COR-L47 (cell line): ENCODE measurements at regions not wholly inside any gene's neighbourhood (a gene's known extent, or its start where the extent isn't known, plus 50 kb on each side); places are given as distances from the start of the nearest gene placed in this dataset.

Experiments
- DNase-seq: peaks from one replicate; lab custom pipeline; 2025; lab: John Stamatoyannopoulos, UW

- DNase-seq: no peak
Measured at GRCh38 chr2:217117523-217117922, 257.7 kb upstream of the TNP1 start.

- DNase-seq: no peak
Measured at GRCh38 chr2:217116610-217117009, 256.7 kb upstream of the TNP1 start.

DNA sequence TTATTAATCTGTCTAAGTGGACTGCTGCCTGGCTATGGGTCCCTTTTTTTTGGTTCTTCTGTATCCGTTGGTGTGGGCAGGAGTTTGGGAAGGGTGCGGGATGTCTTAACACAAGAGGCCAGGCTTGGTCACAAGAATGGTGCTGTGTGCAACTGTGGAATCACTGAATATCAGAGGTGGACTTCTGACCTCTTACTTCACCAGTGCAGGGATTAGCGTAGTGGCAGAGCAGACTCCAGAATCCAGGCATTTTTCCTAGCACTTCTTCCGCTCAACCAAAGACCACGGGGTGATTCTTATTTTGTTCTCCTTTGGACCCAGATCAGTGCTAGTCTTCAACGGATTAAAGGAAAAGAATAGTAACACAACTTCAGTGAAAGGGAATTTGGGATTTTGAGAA lies 254.3 kb upstream of the TNP1 start:
- no peak for DNase-seq

GRCh38 chr2:217113491-217113890 lies 253.6 kb upstream of the TNP1 start:
- no peak for DNase-seq

DNA sequence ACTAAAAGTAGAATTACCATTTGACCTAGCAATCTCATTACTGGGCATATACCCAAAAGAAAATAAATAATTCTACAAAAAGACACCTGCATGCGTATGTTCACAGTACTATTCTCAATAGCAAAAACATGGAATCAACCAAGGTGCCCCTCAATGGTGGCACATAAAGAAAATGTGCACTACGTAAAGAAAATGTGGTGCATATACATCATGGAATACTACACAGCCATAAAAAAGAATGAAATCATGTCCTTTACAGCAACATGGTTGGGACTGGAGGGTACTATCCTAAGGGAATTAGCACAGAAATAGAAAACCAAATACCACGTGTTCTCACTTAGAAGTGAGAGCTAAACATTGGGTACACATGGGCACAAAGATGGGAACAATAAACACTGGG lies 250.7 kb upstream of the TNP1 start:
- DNase-seq: no peak

GRCh38 chr2:217108575-217109027 lies 248.7 kb upstream of the TNP1 start:
- DNase-seq: no peak

DNA sequence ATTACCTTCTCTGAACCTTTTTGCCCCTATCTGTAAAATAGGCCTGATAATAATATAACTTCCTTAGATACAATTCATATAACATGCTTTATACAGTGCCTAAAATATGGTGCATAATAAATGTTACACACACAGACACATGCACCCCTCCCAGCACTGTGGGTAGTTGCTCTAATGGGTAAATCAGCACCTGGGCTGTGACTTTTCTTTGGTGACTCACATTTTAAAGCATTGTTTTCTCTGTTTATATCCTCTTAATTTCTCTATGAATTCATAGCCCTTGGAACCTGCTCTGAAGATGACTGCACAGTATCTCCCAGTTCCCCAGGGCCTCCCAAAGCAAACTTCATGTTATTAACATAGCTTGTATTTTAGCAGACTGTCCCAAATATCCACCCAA lies 248.2 kb upstream of the TNP1 start:
- no peak for DNase-seq

DNA sequence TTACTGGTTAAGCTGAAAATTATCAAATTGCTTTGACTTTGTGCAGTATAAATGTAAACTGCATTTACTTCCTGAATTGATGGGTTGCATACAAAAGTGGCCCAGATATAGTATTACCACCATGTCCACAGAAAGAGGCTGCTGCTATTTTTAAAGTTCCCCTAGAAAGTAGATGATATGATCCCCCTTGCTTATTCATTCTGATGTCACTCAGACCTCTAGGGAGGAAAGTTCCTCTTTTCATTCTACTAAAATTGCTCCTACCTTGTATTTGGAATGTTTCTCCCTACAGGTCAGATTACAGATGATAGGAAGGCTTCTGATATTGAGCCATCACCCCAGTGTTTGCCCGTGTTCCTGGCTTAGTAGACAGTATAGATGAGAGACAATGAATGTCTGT lies 247.6 kb upstream of the TNP1 start:
- no peak for DNase-seq

DNA sequence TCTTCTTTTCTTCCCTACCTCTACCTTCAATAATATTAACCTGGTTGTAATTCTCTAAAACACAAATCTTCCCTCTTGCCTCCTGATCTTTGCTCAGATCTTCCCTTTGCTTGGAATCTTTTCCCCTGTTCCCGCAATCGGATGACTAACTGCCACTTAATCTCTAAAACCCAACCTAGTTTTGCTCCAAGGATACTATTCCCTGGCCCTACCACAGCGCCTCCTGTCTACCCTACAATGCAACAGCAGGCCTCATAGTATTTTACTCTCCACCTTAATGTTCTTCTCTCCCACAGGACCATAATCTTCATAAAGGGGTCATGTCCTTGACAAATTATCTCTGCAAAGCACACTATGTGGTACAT lies 246.8 kb upstream of the TNP1 start:
- no peak for DNase-seq

DNA sequence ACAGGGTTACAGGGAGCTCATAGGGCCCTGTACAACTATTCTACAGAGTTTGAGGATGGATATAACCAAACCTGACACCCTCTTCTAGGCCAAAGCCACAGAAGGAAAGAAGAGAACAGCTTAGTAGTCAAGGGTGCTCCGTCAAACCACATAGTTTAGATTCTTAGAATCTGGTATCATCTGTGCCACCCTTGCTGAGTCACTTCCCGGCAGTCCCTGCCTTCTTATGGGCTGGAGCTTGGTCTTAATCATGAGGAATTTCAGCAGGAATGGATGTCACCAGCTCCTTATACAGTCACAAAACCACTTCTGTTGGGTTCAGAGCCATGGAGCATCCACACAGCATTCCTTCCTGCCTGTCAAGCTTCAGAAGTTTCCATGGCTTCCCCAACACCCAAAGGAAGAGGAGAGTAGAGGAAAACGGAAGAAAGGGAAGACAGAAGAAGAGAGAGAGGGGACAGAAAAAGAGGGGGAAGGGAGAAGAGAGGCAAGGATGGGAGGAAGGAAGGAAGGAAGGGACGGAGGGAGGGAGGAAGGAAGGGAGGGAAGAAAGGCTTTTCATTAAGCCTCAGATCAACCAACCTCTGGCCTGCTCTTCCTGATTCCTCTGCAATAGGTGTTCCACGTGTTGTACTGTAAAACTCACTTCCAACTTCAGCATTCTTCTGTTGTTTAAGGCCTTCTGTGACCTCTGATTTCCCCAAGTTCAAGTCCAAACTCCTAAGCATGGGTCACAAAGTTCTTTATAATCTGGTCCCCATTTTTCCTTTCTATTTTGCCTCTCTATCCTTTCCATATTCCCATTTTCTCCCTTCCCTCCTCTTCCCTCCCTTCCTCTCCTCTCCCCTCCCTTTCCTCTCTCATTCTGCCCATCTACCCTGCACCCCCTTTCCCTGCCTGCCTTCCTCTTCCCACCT lies 246.1 kb upstream of the TNP1 start:
- no peak for DNase-seq

DNA sequence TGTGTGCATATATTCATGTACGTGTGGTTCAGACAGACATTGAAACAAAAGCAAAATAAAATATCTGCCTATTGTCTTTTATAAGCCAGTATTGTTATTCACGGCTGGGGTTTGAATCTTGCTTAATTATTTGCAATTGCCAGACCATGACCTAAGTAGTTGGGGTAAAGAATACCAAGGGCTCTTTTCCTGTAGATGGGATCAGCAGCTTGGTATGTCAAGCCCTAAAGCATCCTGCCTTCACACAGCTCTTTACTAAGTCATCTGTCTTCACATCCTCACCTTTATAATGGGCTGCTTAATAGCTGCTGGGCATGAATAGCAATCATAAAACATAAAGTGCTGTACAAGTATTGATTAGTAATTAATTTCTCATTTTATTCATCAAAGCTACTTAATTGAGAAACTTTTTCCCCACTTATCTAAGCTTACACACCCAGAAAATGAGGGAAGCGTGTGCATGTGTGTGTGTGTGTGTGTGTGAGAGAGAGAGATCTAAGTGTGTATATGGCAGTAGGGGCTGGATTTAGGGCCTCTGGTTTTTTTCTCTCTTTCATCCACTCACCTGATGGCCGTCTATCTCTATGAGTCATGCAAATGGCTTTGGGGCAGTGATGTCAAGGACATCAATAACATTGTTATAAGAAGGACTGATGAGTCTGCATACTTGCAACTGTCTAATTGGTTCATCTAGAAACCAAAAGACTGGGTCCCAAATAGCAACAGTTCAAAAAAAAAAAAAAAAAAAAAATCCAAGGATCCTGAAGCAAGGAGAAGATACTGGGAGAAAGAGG lies 244.1 kb upstream of the TNP1 start:
- DNase-seq: no peak

- DNase-seq: no peak
Measured at GRCh38 chr2:217102956-217103355, 243.1 kb upstream of the TNP1 start.

DNA sequence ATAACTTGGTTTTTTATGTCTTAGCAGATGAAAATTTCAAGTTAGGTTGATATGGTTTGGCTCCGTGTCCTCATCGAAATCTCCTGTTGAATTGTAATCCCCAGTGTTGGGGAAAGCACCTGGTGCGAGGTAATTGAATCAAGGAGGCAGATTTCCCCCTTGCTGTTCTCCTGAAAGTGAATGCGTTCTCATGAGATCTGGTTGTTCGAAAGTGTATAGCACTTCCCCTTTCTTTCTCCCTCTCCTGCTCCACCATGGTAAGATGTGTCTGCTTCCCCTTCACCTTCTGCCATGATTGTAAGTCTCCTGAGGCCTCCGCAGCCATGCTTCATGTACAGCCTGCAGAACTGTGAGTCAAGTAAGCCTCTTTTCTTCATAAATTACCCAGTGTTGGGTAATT lies 242.1 kb upstream of the TNP1 start:
- DNase-seq: no peak

DNA sequence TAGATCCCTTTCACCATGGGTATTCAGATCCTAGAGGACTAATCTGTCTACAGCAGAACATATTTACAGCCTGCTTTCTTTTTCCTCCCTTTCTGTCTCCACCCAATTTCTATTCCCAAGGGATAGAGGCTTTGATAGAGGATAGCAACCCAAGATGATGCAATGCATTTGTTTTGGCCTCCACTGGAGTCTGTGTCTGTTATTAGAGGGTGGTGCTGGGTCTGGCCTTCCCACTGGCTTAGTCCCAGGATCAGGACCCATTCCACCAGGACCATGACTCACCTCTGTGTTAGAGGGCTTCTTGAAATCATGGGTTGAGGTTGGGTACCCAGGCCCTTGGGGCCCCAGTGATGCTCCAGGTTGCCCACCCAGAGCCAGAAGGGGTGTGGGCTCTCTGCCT lies 239.7 kb upstream of the TNP1 start:
- DNase-seq: no peak

DNA sequence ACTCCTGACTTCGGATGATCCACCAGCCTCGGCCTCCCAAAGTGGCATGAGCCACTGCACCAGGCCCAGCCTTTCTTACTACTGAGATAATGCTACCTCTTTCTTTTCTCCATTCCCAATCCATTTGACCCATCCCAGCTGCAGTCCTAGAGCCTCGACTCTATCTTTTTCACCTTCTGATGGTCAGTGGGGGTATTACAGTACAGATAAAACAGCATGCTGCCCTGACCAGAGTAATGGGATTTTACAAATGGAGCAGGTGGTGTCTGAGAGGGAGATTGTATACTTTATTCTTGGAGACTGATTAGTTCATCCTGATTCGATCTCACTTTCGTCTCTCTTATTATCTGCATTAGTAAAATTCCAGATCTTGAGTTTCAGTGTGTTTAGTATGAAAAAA lies 238.6 kb upstream of the TNP1 start:
- DNase-seq: no peak

DNA sequence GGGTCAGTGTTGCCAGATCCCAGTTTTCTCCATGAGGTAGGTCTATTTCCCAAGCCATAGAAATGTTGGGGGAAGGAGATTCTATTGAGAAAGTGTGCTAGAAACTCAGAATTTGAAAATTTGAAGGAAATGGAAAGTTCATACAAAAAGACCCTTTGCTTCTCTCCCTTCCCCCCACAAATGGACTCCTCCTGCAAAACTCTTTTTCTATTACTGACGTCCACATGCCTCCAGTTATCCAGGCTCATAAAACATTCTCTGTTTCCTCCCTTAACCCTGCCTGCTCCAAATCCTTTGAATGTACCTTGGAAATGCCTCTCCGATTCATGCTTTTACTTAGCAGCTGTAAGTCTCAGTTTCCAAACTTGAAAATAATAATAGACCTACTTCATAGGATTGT lies 237.5 kb upstream of the TNP1 start:
- no peak for DNase-seq

- no peak for DNase-seq
Measured at GRCh38 chr2:217096474-217097225, 236.8 kb upstream of the TNP1 start.

- DNase-seq: no peak
Measured at GRCh38 chr2:217095511-217096205, 235.8 kb upstream of the TNP1 start.

DNA sequence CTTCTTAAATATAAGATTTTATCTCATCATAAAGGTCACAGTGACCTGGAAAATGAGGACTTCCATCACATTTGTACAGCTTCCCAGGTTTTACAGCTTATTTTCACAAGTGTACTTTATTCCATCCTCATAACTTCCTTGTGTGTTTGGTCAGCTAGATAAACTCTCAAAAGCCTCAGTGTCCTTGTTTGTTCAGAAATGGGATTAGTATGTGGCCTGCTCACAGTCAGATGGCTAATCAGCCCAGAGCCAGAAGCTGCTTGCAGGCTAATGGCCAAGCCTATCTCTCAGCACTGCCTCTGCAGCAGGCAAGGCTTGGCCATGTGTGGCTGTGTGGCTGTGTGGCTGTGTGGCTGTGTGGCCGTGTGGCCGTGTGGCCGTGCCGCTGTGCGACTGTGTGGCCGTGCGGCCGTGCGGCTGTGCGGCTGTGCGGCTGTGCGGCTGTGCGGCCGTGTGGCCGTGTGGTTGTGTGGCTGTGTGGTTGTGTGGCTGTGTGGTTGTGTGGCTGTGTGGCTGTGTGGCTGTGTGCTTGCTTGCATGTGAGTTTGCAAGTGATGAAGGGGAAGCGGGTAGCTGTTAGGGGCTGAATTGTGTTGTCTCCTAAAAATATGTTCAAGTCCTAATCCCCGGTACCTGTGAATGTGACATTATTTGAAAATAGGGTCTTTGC lies 233.0 kb upstream of the TNP1 start:
- DNase-seq: no peak

GRCh38 chr2:217091531-217091930 lies 231.7 kb upstream of the TNP1 start:
- no peak for DNase-seq

DNA sequence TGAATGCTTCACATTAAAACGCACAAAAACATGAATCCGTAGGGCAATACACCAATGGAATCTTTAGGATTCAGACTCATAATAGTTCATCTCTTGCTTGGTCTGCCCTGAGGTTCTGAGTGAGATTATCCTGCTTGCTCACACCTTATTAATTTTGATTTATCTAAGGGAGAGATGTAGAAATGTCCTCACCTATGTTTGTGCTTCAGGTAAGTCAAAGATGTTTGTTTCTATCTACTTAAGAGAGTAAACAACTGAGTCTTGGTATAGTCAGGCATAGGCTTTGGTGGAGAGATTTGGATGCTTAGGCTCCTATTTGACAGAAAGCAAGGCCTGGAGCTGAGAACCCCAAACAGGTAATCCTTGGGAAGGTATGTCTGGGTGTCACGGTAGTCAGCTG lies 231.0 kb upstream of the TNP1 start:
- DNase-seq: no peak
